ENCODE measurements at regions not wholly inside any gene's neighbourhood (a gene's known extent, or its start where the extent isn't known, plus 50 kb on each side); places are given as distances from the start of the nearest gene placed in this dataset.

DNA sequence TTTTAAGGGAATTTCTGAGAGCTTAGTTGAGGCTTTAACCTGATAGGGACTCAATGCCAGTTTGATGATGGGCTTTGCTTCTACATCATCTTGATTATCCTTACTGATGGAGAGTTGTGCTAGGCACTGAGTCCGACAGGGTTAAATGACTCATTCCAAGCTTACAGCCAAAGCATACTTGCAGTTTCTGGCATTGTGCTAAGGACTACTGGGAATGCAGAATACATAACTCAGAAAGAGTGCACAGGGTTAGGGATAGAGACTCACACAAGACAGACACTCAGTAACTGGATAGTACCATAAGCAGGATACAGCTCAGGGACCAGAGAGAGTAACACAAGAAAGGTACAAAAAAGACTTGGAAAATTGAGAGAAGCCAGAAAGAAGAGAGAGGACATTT lies 94.1 kb upstream of the SLC14A2 start:
- Histone ChIP-seq H2AFZ (ENCODE audit: low read depth) (no peak overlapping the region), H3K9ac (no peak overlapping the region), H3K27ac (no peak overlapping the region), H3K27me3 (ENCODE audit: insufficient read depth, low read depth) (no peaks in the 10 kb centered on the region), H3K79me2 (ENCODE audit: insufficient read depth, low read depth) (no peaks in the 10 kb centered on the region), H3K36me3 (ENCODE audit: insufficient read depth) (no peaks in the 10 kb centered on the region), H3K4me1 (ENCODE audit: low read depth, poor library complexity, severe bottlenecking) (no peaks in the 10 kb centered on the region), H3K4me3 (IDR thresholded peaks at IDR 0.05; ENCODE audit: insufficient read depth, low read depth, low read length) (no peak overlapping the region), H4K20me1 (ENCODE audit: insufficient read depth) (no peaks in the 10 kb centered on the region), H3K4me2 (no peak overlapping the region)
- TF ChIP-seq, protein P1, sequence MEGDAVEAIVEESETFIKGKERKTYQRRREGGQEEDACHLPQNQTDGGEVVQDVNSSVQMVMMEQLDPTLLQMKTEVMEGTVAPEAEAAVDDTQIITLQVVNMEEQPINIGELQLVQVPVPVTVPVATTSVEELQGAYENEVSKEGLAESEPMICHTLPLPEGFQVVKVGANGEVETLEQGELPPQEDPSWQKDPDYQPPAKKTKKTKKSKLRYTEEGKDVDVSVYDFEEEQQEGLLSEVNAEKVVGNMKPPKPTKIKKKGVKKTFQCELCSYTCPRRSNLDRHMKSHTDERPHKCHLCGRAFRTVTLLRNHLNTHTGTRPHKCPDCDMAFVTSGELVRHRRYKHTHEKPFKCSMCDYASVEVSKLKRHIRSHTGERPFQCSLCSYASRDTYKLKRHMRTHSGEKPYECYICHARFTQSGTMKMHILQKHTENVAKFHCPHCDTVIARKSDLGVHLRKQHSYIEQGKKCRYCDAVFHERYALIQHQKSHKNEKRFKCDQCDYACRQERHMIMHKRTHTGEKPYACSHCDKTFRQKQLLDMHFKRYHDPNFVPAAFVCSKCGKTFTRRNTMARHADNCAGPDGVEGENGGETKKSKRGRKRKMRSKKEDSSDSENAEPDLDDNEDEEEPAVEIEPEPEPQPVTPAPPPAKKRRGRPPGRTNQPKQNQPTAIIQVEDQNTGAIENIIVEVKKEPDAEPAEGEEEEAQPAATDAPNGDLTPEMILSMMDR (conservative IDR thresholded peaks at IDR 0.05; ENCODE audit: low read depth, low read length): no peak

GRCh38 chr18:45521777-45522176 lies 93.5 kb upstream of the SLC14A2 start:
- H4K20me1 ChIP-seq (ENCODE audit: insufficient read depth): no peaks in the 10 kb centered on the region
- H3K27ac ChIP-seq: no peak overlapping the region
- H3K4me3 ChIP-seq (IDR thresholded peaks at IDR 0.05; ENCODE audit: insufficient read depth, low read depth, low read length): no peak overlapping the region
- no peak overlapping the region for H3K9ac ChIP-seq
- no peak overlapping the region for H3K4me2 ChIP-seq
- H2AFZ ChIP-seq (ENCODE audit: low read depth): no peak overlapping the region
- no peaks in the 10 kb centered on the region for H3K79me2 ChIP-seq (ENCODE audit: insufficient read depth, low read depth)
- no peaks in the 10 kb centered on the region for H3K27me3 ChIP-seq (ENCODE audit: insufficient read depth, low read depth)
- TF ChIP-seq, protein P1 (conservative IDR thresholded peaks at IDR 0.05; ENCODE audit: low read depth, low read length): no peak
- no peaks in the 10 kb centered on the region for H3K36me3 ChIP-seq (ENCODE audit: insufficient read depth)
- no peaks in the 10 kb centered on the region for H3K4me1 ChIP-seq (ENCODE audit: low read depth, poor library complexity, severe bottlenecking)

DNA sequence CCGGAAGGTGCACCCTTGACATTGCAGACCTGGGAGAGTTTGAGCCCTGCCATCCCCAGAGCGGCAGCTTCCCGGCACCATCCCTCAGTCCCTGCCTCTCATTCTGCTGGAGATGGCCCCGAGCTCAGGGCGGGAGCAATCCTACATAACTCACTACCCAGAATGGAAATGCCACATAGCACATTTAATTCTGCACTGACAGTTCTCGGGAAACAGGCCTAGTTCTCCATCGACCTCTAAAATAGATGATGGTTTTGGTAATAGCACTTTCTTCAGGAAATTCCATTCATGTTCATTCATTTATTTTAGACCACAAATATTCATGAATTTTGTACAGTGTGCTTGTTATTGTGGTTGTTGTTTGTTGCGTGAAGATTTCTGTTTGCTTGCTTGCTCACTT lies 92.9 kb upstream of the SLC14A2 start:
- Histone ChIP-seq H3K4me1 (ENCODE audit: low read depth, poor library complexity, severe bottlenecking) (no peaks in the 10 kb centered on the region), H4K20me1 (ENCODE audit: insufficient read depth) (no peaks in the 10 kb centered on the region), H3K4me3 (IDR thresholded peaks at IDR 0.05; ENCODE audit: insufficient read depth, low read depth, low read length) (no peak overlapping the region), H3K79me2 (ENCODE audit: insufficient read depth, low read depth) (no peaks in the 10 kb centered on the region), H3K27ac (no peak overlapping the region), H3K27me3 (ENCODE audit: insufficient read depth, low read depth) (no peaks in the 10 kb centered on the region), H3K36me3 (ENCODE audit: insufficient read depth) (no peaks in the 10 kb centered on the region), H3K4me2 (no peak overlapping the region), H3K9ac (no peak overlapping the region), H2AFZ (ENCODE audit: low read depth) (no peak overlapping the region)
- TF ChIP-seq, protein P1 (conservative IDR thresholded peaks at IDR 0.05; ENCODE audit: low read depth, low read length): no peak

GRCh38 chr18:45525301-45525700 lies 90.0 kb upstream of the SLC14A2 start:
- H3K9ac ChIP-seq: no peak overlapping the region
- TF ChIP-seq, protein P1 (conservative IDR thresholded peaks at IDR 0.05; ENCODE audit: low read depth, low read length): no peak
- H3K27ac ChIP-seq: no peak overlapping the region
- H3K4me2 ChIP-seq: no peak overlapping the region
- no peak overlapping the region for H2AFZ ChIP-seq (ENCODE audit: low read depth)
- no peak overlapping the region for H3K4me3 ChIP-seq (IDR thresholded peaks at IDR 0.05; ENCODE audit: insufficient read depth, low read depth, low read length)
- no peaks in the 10 kb centered on the region for H3K4me1 ChIP-seq (ENCODE audit: low read depth, poor library complexity, severe bottlenecking)
- no peaks in the 10 kb centered on the region for H4K20me1 ChIP-seq (ENCODE audit: insufficient read depth)
- H3K36me3 ChIP-seq (ENCODE audit: insufficient read depth): no peaks in the 10 kb centered on the region
- H3K27me3 ChIP-seq (ENCODE audit: insufficient read depth, low read depth): no peaks in the 10 kb centered on the region
- no peaks in the 10 kb centered on the region for H3K79me2 ChIP-seq (ENCODE audit: insufficient read depth, low read depth)

Data from KMS-11 (cell line).